ENCODE measurements at regions not wholly inside any gene's neighbourhood (a gene's known extent, or its start where the extent isn't known, plus 50 kb on each side); places are given as distances from the start of the nearest gene placed in this dataset.

- no peak for DNase-seq
These were observed 1370.3 kb upstream of the SLC10A2 start for GRCh38 chr13:104436555-104436954.

GRCh38 chr13:104431895-104432294 lies 1365.7 kb upstream of the SLC10A2 start:
- DNase-seq, result no peak

DNA sequence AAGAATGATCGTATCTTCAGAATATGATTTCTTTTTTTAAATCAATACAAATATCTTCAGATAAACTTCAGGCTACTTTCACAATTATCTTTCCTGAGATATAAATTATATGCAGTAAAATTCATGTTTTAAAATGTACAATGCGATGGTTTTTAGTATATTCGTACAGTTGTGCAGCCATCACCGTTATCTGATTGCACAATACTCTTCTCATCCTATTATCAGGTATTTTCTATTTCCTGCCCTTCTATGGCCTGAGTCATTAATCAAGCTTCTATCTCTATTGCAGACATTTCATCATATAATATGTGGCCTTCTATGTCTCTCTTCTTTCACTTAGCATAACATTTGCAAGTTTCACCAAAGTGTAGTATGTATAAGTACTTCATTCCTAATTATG lies 1360.2 kb upstream of the SLC10A2 start:
- no peak for DNase-seq

DNA sequence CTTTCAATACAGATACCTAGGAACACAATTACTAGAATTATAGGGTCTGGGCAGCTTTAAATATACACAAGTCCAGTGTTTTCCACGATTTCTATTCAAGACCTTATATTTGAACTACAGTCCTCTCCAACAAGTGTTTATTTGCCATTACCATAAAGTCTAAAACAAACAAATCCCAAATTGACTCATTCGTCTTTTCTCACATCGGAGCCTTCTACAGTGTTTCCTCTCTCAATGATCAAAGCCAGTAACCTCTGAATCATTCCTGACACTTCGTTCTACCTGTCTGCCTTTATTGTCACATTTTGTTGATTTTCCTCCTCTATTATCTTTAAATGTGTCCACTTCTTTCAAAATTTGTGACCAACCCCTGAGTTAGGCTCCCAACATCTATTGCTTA lies 1356.5 kb upstream of the SLC10A2 start:
- DNase-seq, result no peak

- no peak for DNase-seq
These were observed 1350.8 kb upstream of the SLC10A2 start for GRCh38 chr13:104416973-104417372.

- DNase-seq, result no peak
These were observed 1348.6 kb upstream of the SLC10A2 start for GRCh38 chr13:104414771-104415170.

DNA sequence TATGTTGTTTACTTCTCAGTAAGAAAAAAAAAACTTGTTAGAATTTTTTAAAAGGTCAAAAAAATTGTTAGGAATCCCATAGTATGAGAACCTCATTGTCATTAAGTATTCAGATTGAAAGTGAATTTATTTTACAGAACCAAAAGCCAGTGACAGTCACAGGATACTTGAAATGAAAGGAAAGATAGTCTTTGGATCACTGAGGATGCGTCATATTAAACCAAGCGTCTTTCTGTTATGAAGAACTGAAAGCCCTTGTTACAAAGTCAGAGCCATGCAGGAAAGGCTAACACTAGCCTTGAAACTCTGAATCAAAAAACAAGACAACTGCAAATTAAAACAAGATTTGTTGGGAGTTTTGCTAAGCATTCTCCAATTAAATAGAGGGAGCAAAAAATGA lies 1348.0 kb upstream of the SLC10A2 start:
- DNase-seq, result no peak

DNA sequence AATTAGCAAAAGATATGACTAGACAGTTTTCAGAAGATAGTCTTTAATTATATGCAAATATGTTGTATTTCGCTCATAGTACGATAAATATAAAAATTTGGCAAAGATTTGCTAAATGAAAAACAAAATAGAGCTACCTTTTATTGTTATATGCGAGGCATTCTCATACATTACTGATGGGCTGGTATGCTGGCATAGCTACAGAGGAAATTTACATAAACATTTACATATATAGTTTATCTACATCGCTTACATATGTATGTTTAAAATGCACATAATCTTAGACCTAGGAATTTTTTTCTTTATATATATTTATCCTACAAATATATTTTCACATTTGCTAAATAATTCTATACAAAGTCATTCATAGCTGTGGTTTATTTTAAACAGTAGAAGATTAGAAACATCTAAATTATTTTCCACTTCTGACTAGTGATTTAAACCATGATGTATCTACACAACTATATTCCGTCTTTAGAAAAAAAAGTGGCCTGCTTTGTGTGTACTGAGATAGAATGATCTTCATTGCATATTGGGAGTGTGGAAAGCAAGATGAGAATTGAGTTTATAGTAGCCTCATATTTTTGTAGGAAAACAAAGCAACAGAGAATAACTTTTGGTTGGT lies 1345.0 kb upstream of the SLC10A2 start:
- DNase-seq, result no peak

DNA sequence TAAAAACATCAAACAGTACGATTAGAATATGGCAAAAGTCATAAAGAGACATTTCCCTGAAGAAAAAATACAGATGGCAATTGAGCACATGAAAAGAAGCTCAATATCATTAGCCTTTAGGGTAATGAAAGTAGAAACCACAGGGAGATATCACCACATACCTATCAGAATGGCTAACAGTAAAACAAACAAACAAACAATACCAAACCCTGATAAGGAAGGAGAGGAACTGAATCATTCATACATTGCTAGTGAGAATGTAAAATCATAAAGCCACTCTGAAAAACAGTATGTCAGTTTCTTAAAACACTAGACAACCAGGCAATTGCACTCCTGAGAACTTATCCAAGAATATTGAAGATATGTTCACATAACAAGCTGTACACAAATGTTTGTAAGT lies 1342.5 kb upstream of the SLC10A2 start:
- no peak for DNase-seq

DNA sequence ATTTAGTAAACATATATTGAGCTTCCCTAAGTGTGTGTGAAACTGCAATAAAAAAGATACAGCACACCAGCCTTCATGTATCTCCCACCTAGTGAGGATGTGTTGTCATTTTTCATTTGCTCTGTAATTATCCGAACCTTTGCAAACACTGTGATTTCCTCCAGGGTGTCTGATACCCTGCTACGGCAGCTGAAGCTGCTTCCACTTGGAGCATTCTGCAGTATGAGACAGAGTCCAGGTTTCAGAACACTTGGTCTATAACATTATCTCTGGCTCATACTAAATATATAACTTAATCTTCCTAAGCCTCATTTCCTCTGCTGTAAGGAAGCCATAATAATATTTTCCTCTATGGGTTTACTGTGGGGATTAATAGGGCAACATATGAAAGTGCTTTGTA lies 1338.1 kb upstream of the SLC10A2 start:
- DNase-seq, result no peak

GRCh38 chr13:104389691-104390090 lies 1323.5 kb upstream of the SLC10A2 start:
- DNase-seq, result no peak

DNA sequence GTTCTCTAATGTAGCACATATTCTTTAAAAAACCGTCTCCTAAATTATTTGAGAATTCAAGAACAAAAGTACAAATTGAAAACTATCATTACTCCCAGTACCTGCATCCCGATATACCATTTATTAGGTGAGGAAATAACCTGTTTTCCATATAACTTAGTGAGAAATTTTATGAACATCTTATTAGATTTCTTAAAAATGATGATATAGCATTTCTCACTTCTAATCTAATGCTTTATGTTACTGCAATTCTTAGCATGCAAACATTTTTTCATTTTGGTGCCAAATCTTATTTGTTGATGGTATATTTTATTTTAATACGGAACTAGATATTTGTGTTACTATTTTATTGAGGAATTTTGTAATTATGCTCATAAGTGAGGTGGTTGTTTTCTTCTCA lies 1321.3 kb upstream of the SLC10A2 start:
- DNase-seq, result no peak

DNA sequence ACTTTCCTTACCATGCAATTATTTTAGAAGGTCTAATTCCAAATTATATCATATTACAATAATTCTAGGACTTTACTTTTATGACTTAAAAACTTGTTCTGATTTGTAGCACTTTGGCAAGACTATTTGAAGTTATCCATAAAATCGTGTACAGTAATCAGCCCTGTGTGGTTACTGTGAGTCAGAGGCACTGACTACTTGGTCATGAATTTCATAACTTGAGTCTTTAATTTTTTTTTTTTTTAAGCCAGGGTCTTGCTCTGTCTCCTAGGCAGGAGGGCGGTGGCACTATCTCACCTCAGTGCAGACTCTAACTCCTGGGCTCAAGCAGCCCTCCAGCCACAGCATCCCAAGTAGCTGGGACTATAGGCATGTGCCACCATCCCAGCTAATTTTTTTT lies 1319.2 kb upstream of the SLC10A2 start:
- DNase-seq, result no peak

GRCh38 chr13:104382951-104383350 lies 1316.7 kb upstream of the SLC10A2 start:
- DNase-seq, result no peak

DNA sequence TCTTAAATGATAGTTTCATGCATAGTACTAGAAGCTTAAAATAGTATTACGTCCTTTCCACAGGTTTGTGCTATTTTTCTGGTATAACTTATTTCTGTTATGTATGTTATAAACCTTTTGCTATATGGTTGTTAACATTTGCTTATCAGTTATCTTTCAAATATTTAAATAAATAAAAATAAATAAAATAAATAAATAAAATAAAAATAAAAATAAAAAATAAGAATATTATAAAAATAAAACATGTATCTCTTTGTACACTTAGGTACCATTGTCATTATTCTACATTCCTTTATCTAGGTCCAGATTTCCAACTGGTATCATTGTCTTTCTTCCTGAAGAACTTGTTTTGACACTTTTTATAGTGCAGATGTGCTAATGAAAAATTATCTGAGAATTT lies 1310.4 kb upstream of the SLC10A2 start:
- no peak for DNase-seq

- DNase-seq, result no peak
These were observed 1309.4 kb upstream of the SLC10A2 start for GRCh38 chr13:104375614-104376013.

GRCh38 chr13:104372095-104372655 lies 1306.0 kb upstream of the SLC10A2 start:
- no peak for DNase-seq

DNA sequence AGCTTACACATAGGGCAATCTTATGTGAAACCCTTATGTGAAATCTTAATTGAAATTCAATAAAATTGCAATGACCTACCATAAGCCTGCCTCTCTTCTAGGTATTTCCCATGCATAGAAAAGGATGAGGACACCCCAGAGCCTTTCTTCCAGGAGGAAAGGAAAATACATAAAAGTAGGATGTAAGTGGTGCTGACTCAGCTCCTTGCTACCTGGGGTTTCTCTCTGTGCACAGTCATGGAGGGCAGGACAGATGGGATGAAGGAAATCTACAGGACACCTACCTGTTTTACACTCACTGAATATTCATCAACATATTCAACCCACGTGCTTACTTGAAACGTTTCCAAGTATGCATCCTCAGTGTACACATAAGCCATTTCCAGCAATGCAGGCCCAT lies 1299.2 kb upstream of the SLC10A2 start:
- no peak for DNase-seq

DNA sequence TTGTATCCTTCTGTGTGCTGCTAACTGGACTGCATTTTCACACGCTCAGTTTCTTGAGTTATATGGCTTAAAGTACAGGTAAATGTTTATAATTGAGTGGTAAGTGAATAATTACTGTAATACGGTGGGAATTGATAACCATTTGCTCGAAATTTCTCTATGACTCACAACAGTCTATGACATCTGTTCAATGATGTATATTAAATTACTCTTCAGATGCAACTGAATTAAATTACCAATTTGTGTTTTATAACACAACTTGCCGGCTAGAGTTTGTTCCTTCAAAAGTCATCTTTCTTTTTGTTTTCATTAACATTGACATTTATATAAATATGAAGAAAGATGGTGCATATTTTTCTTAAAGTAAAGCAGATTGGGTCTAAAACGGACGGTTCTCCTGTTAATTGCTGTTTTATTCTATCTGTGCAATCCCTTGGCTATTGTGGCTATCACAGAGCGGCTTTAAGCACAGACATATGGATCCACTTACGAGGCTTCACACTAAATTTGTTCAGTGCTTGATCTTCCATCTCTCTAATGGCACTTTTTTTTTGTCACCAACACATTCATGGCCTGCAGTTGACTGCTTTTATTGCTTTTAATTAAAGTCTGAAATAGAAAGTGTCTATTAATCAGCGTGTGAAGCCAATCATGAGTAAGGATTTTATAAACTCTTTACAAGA lies 1291.6 kb upstream of the SLC10A2 start:
- DNase-seq, result no peak

- DNase-seq, result no peak
These were observed 1291.0 kb upstream of the SLC10A2 start for GRCh38 chr13:104357174-104357573.

DNA sequence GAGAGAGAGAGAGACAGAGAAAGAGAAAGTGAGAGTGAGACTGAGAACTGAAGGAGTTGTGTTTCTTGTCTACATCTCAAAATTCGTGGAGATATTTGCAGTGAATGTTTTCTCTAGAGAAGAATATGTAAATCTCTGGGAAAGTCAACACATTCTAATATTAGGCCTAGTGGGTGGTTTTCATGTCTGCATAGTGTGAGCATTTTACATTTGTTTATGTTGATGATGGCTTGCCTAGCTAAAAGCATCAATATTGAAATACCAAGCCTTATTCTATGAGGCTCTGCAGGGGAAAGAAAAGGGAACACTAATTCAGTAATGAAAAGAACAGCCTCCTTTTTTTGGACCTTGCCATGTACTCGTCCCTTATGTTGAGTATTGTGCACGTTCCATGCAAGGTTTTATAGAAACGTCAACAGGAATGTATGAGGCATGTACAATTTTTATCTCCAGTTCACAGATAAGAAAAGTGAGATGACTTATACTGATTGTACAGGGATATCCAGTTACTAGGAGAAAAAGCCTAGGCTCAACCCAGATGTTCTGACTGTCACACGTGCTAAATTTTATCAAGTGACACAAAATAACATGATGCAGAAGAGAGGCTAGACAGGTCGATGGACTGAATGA lies 1288.9 kb upstream of the SLC10A2 start:
- DNase-seq, result no peak

DNA sequence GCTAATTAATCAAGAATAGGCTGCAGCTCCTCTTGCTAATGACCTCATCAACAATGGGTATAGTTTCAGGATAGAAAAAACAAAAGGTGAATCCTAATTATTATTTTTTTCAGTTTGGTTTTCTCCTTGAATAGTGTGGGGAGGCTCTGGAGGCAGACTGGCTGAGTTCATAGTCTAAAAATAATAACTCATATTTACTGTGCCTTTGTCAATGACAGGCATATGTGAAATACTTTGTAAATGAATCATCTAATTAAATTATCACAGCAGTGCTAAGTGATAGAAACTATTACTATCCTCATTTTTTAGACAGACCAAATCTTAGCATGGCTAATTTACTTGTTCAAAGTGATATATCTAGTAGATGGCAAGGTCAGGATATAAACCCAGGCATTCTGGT lies 1261.0 kb upstream of the SLC10A2 start:
- no peak for DNase-seq

GRCh38 chr13:104326523-104326922 lies 1260.3 kb upstream of the SLC10A2 start:
- no peak for DNase-seq

DNA sequence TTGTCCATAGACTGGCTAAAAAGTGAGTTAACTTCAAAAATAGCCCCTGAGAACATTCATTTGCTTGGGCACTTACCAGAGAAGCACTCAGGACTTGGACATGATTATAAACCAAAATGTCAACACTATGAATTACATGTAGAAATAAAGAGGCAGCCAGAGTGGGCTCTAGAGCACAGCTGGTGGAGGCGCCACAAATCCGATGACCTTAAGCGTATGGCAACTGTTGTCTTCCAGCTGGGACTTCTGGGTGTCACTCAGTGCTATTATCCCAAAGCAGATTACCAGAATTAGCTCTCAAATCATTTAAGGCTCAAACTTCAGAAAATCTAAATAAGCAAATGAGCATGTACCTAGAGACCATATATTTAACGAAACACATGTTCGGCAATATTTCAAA lies 1255.5 kb upstream of the SLC10A2 start:
- no peak for DNase-seq
